ENCODE measurements at regions not wholly inside any gene's neighbourhood (a gene's known extent, or its start where the extent isn't known, plus 50 kb on each side); places are given as distances from the start of the nearest gene placed in this dataset.

- ATAC-seq (no peak), DNase-seq (no peak)
- TF ChIP-seq CTCF (IDR thresholded peaks at IDR 0.05) (no peak), POLR2A (IDR thresholded peaks at IDR 0.05) (no peak)
- Histone ChIP-seq H3K36me3 (no peaks in the 10 kb centered on the region), H3K27ac (no peak overlapping the region), H3K4me3 (no peak overlapping the region), H3K27me3 (no peaks in the 10 kb centered on the region), H3K9me3 (no peaks in the 10 kb centered on the region), H3K4me1 (no peaks in the 10 kb centered on the region)
- intact Hi-C loops (cut with DNase I), result no loop called here
These were observed 238.4 kb upstream of the FAT3 start for GRCh38 chr11:91986218-91986617.

GRCh38 chr11:91984033-91984584 is 240.5 kb upstream of the FAT3 start:
- peak in 1 of 3 donors; percentile 25 for DNase-seq
- no peaks in the 10 kb centered on the region for H3K4me1 ChIP-seq
- ATAC-seq, result peak; percentile 27 to 85 (median 48)
- no peak overlapping the region for H3K4me3 ChIP-seq
- intact Hi-C loops (cut with DNase I), result no loop called here
- H3K36me3 ChIP-seq, result no peaks in the 10 kb centered on the region
- 35% methylated on average over 5 of the region's 5 CpGs for WGBS (ENCODE audit: insufficient coverage, low coverage, low lambda C conversion rate, missing lambda C conversion rate)
- no peaks in the 10 kb centered on the region for H3K27me3 ChIP-seq
- no peak for TF ChIP-seq CTCF (IDR thresholded peaks at IDR 0.05)
- TF ChIP-seq POLR2A (IDR thresholded peaks at IDR 0.05), result no peak
- no peak overlapping the region for H3K27ac ChIP-seq
- H3K9me3 ChIP-seq, result no peaks in the 10 kb centered on the region

- TF ChIP-seq POLR2A (IDR thresholded peaks at IDR 0.05) (no peak), CTCF (IDR thresholded peaks at IDR 0.05) (no peak)
- no peaks in the 10 kb centered on the region for H3K27me3 ChIP-seq
- no peak for DNase-seq
- H3K36me3 ChIP-seq, result no peaks in the 10 kb centered on the region
- H3K27ac ChIP-seq, result no peak overlapping the region
- H3K4me1 ChIP-seq, result no peaks in the 10 kb centered on the region
- ATAC-seq, result peak; percentile 24 to 71 (median 42)
- intact Hi-C loops (cut with DNase I), result no loop called here
- WGBS (ENCODE audit: insufficient coverage, low coverage, low lambda C conversion rate, missing lambda C conversion rate), result 12% methylated on average over 1 of the region's 1 CpG
- H3K9me3 ChIP-seq, result no peaks in the 10 kb centered on the region
- no peak overlapping the region for H3K4me3 ChIP-seq
These were observed 242.6 kb upstream of the FAT3 start for GRCh38 chr11:91981995-91982394.

- TF ChIP-seq CTCF (IDR thresholded peaks at IDR 0.05), result no peak
- TF ChIP-seq POLR2A (IDR thresholded peaks at IDR 0.05), result no peak
- Histone ChIP-seq H3K36me3 (no peaks in the 10 kb centered on the region), H3K4me3 (no peak overlapping the region), H3K27me3 (no peaks in the 10 kb centered on the region), H3K27ac (no peak overlapping the region), H3K9me3 (no peaks in the 10 kb centered on the region), H3K4me1 (no peaks in the 10 kb centered on the region)
- DNase-seq, result no peak
- intact Hi-C loops (cut with DNase I), result no loop called here
- ATAC-seq, result no peak
- WGBS (ENCODE audit: insufficient coverage, low coverage, low lambda C conversion rate, missing lambda C conversion rate), result 47% methylated on average over 1 of the region's 1 CpG
These were observed 244.8 kb upstream of the FAT3 start for GRCh38 chr11:91979775-91980174.

- no peaks in the 10 kb centered on the region for H3K9me3 ChIP-seq
- TF ChIP-seq CTCF (IDR thresholded peaks at IDR 0.05), result no peak
- no peak for TF ChIP-seq POLR2A (IDR thresholded peaks at IDR 0.05)
- no peak overlapping the region for H3K27ac ChIP-seq
- ATAC-seq, result no peak
- WGBS (ENCODE audit: insufficient coverage, low coverage, low lambda C conversion rate, missing lambda C conversion rate), result 83% methylated on average over 1 of the region's 1 CpG
- no peaks in the 10 kb centered on the region for H3K4me1 ChIP-seq
- intact Hi-C loops (cut with DNase I), result no loop called here
- H3K4me3 ChIP-seq, result no peak overlapping the region
- no peaks in the 10 kb centered on the region for H3K36me3 ChIP-seq
- H3K27me3 ChIP-seq, result no peaks in the 10 kb centered on the region
- DNase-seq, result no peak
These were observed 245.9 kb upstream of the FAT3 start for GRCh38 chr11:91978747-91979146.
